SU-DHL-6 (cell line): ENCODE measurements at regions not wholly inside any gene's neighbourhood (a gene's known extent, or its start where the extent isn't known, plus 50 kb on each side); places are given as distances from the start of the nearest gene placed in this dataset.

Experiments used
- H2AFZ ChIP-seq: fragments of 200-600 bp; sonication (generic); 2 replicates; pipeline ENCODE4 v1.6.1; 2014; ENCODE audit warnings: low read depth, mild to moderate bottlenecking, moderate library complexity, mixed read lengths, antibody characterized with exemption, low read length; ENCODE audit not compliant: severe bottlenecking
- H3F3A ChIP-seq: fragments of 200-600 bp; shearing (Covaris generic); 2 replicates; pipeline ENCODE4 v1.6.0; 2016; ENCODE audit warnings: antibody characterized with exemption, mild to moderate bottlenecking; ENCODE audit not compliant: insufficient read depth
- H3K27ac ChIP-seq: fragments of 200-600 bp; sonication (generic); 2 replicates; pipeline ENCODE4 v1.5.1; 2016; ENCODE audit warnings: low read depth, mild to moderate bottlenecking, low read length, moderate library complexity, mixed read lengths
- H3K27me3 ChIP-seq: fragments of 200-600 bp; sonication (generic), shearing (Covaris generic); 2 replicates; pipeline ENCODE4 v1.6.0; 2014; ENCODE audit warnings: mild to moderate bottlenecking, low read length
- H3K36me3 ChIP-seq: fragments of 200-600 bp; sonication (generic); 2 replicates; pipeline ENCODE4 v1.6.1; 2014; ENCODE audit warnings: mild to moderate bottlenecking, low read length, mixed read lengths
- H3K4me2 ChIP-seq: fragments of 300-600, 200-600 bp; shearing (Covaris generic), sonication (generic); 2 replicates; pipeline ENCODE4 v1.6.0; 2014; ENCODE audit warnings: low read length, low read depth, mild to moderate bottlenecking; ENCODE audit not compliant: poor library complexity, severe bottlenecking
- H3K4me3 ChIP-seq: fragments of 200-600 bp; sonication (generic); 2 replicates; pipeline ENCODE4 v1.5.1; 2014; ENCODE audit warnings: antibody characterized with exemption, low read length, mild to moderate bottlenecking, mixed read lengths; ENCODE audit not compliant: insufficient read depth, poor library complexity, severe bottlenecking
- H3K79me2 ChIP-seq: fragments of 200-600 bp; sonication (generic); 2 replicates; pipeline ENCODE4 v1.6.1; 2014; ENCODE audit warnings: mild to moderate bottlenecking, low read length, moderate library complexity; ENCODE audit not compliant: insufficient read depth
- H3K9ac ChIP-seq: fragments of 200-600 bp; sonication (generic); 2 replicates; pipeline ENCODE4 v1.7.0; 2014; ENCODE audit warnings: mild to moderate bottlenecking, low read length
- H3K9me2 ChIP-seq: fragments of 200-600 bp; sonication (generic); replicated peaks from 2 replicates; pipeline ENCODE4 v1.6.1; 2014; ENCODE audit warnings: low read length; ENCODE audit not compliant: insufficient read depth
- H3K9me3 ChIP-seq: fragments of 200-600 bp; sonication (generic); 2 replicates; pipeline ENCODE4 v1.6.1; 2014; ENCODE audit warnings: low read length, mixed read lengths; ENCODE audit not compliant: insufficient read depth
- H4K20me1 ChIP-seq: fragments of 200-600 bp; sonication (generic); 2 replicates; pipeline ENCODE4 v1.6.1; 2014; ENCODE audit warnings: low read depth, mild to moderate bottlenecking, antibody characterized with exemption, low read length, moderate library complexity, mixed read lengths
- CTCF ChIP-seq: fragments of 200-600 bp; sonication (generic); IDR thresholded peaks from one replicate; pipeline ENCODE4 v1.5.1; 2017; ENCODE audit warnings: antibody characterized with exemption, mild to moderate bottlenecking, low read length, moderate library complexity; ENCODE audit not compliant: insufficient read depth, poor library complexity, severe bottlenecking
- EZH2phosphoT487 ChIP-seq: fragments of 200-600 bp; sonication (generic), shearing (Covaris generic); conservative IDR thresholded peaks from 2 replicates; pipeline ENCODE4 v1.6.1; 2018; ENCODE audit warnings: mild to moderate bottlenecking, antibody characterized with exemption, low read length, moderate library complexity, mixed read lengths

- H3F3A ChIP-seq: no peaks in the 10 kb centered on the region
- H3K9me2 ChIP-seq: no peaks in the 10 kb centered on the region
- no peak for TF ChIP-seq CTCF
- TF ChIP-seq EZH2phosphoT487: no peak
- no peaks in the 10 kb centered on the region for H4K20me1 ChIP-seq
- no peak overlapping the region for H3K4me2 ChIP-seq
- no peak overlapping the region for H3K4me3 ChIP-seq
- no peak overlapping the region for H2AFZ ChIP-seq
- no peaks in the 10 kb centered on the region for H3K79me2 ChIP-seq
- no peaks in the 10 kb centered on the region for H3K36me3 ChIP-seq
- no peaks in the 10 kb centered on the region for H3K9me3 ChIP-seq
- no peak overlapping the region for H3K9ac ChIP-seq
- no peaks in the 10 kb centered on the region for H3K27me3 ChIP-seq
- H3K27ac ChIP-seq: no peak overlapping the region
Observed at GRCh38 chr2:184268900-184269477, 329.3 kb upstream of the ZNF804A start.

DNA sequence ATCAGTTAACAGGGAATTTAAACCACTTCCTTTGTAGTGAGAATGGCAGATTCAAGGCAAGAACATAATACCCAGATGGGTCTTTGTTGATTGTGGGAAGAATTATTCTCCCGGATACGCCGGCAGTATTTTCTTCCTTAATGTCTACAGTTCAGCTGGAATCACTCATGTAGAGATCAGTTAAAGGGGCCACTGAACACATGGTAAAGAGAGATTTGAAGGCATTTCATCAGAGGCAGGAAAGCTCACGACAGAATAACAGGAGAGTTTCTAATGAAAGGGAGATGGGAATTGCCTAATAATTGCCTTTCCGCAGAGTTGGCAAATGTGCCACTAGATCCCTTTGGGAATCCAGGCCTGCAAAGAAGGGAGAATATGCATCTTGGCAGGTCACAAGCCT lies 327.7 kb upstream of the ZNF804A start:
- no peak overlapping the region for H3K4me3 ChIP-seq
- no peaks in the 10 kb centered on the region for H3K9me3 ChIP-seq
- H3K4me2 ChIP-seq: no peak overlapping the region
- H3K9ac ChIP-seq: no peak overlapping the region
- H3K36me3 ChIP-seq: no peaks in the 10 kb centered on the region
- no peaks in the 10 kb centered on the region for H3K9me2 ChIP-seq
- no peak overlapping the region for H3K27ac ChIP-seq
- no peaks in the 10 kb centered on the region for H3F3A ChIP-seq
- H3K79me2 ChIP-seq: no peaks in the 10 kb centered on the region
- H3K27me3 ChIP-seq: no peaks in the 10 kb centered on the region
- no peak overlapping the region for H2AFZ ChIP-seq
- no peaks in the 10 kb centered on the region for H4K20me1 ChIP-seq
- no peak for TF ChIP-seq CTCF
- TF ChIP-seq EZH2phosphoT487: no peak

GRCh38 chr2:184272056-184272455 lies 326.3 kb upstream of the ZNF804A start:
- no peak for TF ChIP-seq EZH2phosphoT487
- TF ChIP-seq CTCF: no peak
- H3K4me3 ChIP-seq: no peak overlapping the region
- no peaks in the 10 kb centered on the region for H3F3A ChIP-seq
- no peak overlapping the region for H3K27ac ChIP-seq
- no peak overlapping the region for H2AFZ ChIP-seq
- no peaks in the 10 kb centered on the region for H4K20me1 ChIP-seq
- no peaks in the 10 kb centered on the region for H3K36me3 ChIP-seq
- no peaks in the 10 kb centered on the region for H3K27me3 ChIP-seq
- H3K9ac ChIP-seq: no peak overlapping the region
- H3K79me2 ChIP-seq: no peaks in the 10 kb centered on the region
- no peak overlapping the region for H3K4me2 ChIP-seq
- no peaks in the 10 kb centered on the region for H3K9me2 ChIP-seq
- H3K9me3 ChIP-seq: no peaks in the 10 kb centered on the region
